ENCODE measurements at regions not wholly inside any gene's neighbourhood (a gene's known extent, or its start where the extent isn't known, plus 50 kb on each side); places are given as distances from the start of the nearest gene placed in this dataset.
"Not testable (repeated sequence)": the region's sequence is repeated elsewhere in the genome, so short reads cannot be mapped to it uniquely, and the experiment has no call there.

- DNase-seq, result no peak
These were observed 161.1 kb downstream of the OR4M2 start for GRCh38 chr15:22241451-22241850.

GRCh38 chr15:22242311-22242710, 162.0 kb downstream of the OR4M2 start:
- not testable (repeated sequence) for DNase-seq

GRCh38 chr15:22243440-22244130, 163.3 kb downstream of the OR4M2 start:
- DNase-seq, result no peak

- DNase-seq, result not testable (repeated sequence)
These were observed 169.2 kb downstream of the OR4M2 start for GRCh38 chr15:22249511-22249910.

- DNase-seq, result not testable (repeated sequence)
These were observed 170.4 kb downstream of the OR4M2 start for GRCh38 chr15:22250501-22251290.

- DNase-seq, result no peak
These were observed 171.1 kb downstream of the OR4M2 start for GRCh38 chr15:22251422-22251821.

- not testable (repeated sequence) for DNase-seq
These were observed 171.7 kb downstream of the OR4M2 start for GRCh38 chr15:22252047-22252446.

- not testable (repeated sequence) for DNase-seq
These were observed 172.2 kb downstream of the OR4M2 start for GRCh38 chr15:22252521-22252920.

GRCh38 chr15:22253002-22253675, 172.8 kb downstream of the OR4M2 start:
- DNase-seq, result not testable (repeated sequence)

- no peak for DNase-seq
These were observed 173.5 kb downstream of the OR4M2 start for GRCh38 chr15:22253676-22254408.

- DNase-seq, result not testable (repeated sequence)
These were observed 174.2 kb downstream of the OR4M2 start for GRCh38 chr15:22254409-22255045.

- not testable (repeated sequence) for DNase-seq
These were observed 175.3 kb downstream of the OR4M2 start for GRCh38 chr15:22255606-22256005.

- not testable (repeated sequence) for DNase-seq
These were observed 176.2 kb downstream of the OR4M2 start for GRCh38 chr15:22256389-22257046.

GRCh38 chr15:22257047-22258008, 177.0 kb downstream of the OR4M2 start:
- no peak for DNase-seq

GRCh38 chr15:22258009-22258397, 177.7 kb downstream of the OR4M2 start:
- DNase-seq, result no peak

GRCh38 chr15:22258398-22259150, 178.2 kb downstream of the OR4M2 start:
- DNase-seq, result no peak

- not testable (repeated sequence) for DNase-seq
These were observed 178.9 kb downstream of the OR4M2 start for GRCh38 chr15:22259151-22259750.

- DNase-seq, result no peak
These were observed 179.6 kb downstream of the OR4M2 start for GRCh38 chr15:22259881-22260421.

- DNase-seq, result peak; percentile 39
These were observed 182.3 kb downstream of the OR4M2 start for GRCh38 chr15:22262613-22263020.
